IMR-90 (cell line): ENCODE measurements at regions not wholly inside any gene's neighbourhood (a gene's known extent, or its start where the extent isn't known, plus 50 kb on each side); places are given as distances from the start of the nearest gene placed in this dataset.

Source experiments
- CHD1 ChIP-seq: IDR thresholded peaks from 2 replicates; pipeline ENCODE4 v1.6.1; 2012; ENCODE audit warnings: low read depth, low read length, improper control_type of control experiment
- MAFK ChIP-seq: IDR thresholded peaks from 2 replicates; pipeline ENCODE4 v1.6.1; 2012; ENCODE audit warnings: low read depth, low read length, improper control_type of control experiment
- POLR2A ChIP-seq: IDR thresholded peaks from 2 replicates; pipeline ENCODE4 v1.6.1; 2012; ENCODE audit warnings: mild to moderate bottlenecking, low read depth, low read length
- RCOR1 ChIP-seq: IDR thresholded peaks from 2 replicates; pipeline ENCODE4 v1.6.1; 2012; ENCODE audit warnings: mild to moderate bottlenecking, low read length, improper control_type of control experiment; ENCODE audit not compliant: insufficient replicate concordance
- TF ChIP-seq, protein P1 (sequence below): conservative IDR thresholded peaks from 2 replicates; pipeline ENCODE4 v1.5.1; 2012; ENCODE audit warnings: mild to moderate bottlenecking, low read depth, low read length, improper control_type of control experiment
- TF ChIP-seq, protein P2 (sequence below): fragments of 150-350 bp; IDR thresholded peaks from 2 replicates; pipeline ENCODE4 v1.6.1; 2016; ENCODE audit warnings: low read depth, mild to moderate bottlenecking, low read length, moderate library complexity, borderline replicate concordance

DNA sequence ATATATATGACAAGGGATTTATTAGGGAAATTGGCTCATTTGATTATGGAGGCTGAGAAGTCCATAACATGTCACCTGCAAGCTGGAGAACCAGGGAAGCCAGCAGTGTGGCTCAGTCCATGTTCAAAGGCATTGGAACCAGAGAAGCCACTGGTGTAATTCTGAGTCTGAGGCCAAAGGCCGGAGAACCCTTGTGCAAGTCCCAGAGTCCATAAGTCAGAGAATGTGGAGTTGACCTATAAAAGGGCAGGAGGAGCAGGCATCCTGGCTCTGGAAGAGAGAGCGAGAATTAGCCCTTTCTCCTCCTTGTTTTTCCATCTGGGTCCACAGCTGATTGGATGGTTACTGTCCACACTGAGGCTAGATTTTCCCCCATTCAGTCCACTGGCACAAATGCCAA is 319.8 kb downstream of the IGSF11 start:
- TF ChIP-seq, protein P1, sequence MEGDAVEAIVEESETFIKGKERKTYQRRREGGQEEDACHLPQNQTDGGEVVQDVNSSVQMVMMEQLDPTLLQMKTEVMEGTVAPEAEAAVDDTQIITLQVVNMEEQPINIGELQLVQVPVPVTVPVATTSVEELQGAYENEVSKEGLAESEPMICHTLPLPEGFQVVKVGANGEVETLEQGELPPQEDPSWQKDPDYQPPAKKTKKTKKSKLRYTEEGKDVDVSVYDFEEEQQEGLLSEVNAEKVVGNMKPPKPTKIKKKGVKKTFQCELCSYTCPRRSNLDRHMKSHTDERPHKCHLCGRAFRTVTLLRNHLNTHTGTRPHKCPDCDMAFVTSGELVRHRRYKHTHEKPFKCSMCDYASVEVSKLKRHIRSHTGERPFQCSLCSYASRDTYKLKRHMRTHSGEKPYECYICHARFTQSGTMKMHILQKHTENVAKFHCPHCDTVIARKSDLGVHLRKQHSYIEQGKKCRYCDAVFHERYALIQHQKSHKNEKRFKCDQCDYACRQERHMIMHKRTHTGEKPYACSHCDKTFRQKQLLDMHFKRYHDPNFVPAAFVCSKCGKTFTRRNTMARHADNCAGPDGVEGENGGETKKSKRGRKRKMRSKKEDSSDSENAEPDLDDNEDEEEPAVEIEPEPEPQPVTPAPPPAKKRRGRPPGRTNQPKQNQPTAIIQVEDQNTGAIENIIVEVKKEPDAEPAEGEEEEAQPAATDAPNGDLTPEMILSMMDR = no peak
- TF ChIP-seq CHD1 = no peak
- TF ChIP-seq POLR2A = no peak
- no peak for TF ChIP-seq MAFK
- TF ChIP-seq, protein P2, sequence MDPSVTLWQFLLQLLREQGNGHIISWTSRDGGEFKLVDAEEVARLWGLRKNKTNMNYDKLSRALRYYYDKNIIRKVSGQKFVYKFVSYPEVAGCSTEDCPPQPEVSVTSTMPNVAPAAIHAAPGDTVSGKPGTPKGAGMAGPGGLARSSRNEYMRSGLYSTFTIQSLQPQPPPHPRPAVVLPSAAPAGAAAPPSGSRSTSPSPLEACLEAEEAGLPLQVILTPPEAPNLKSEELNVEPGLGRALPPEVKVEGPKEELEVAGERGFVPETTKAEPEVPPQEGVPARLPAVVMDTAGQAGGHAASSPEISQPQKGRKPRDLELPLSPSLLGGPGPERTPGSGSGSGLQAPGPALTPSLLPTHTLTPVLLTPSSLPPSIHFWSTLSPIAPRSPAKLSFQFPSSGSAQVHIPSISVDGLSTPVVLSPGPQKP = no peak
- TF ChIP-seq RCOR1 = no peak
